H1 (cell line): ENCODE measurements at regions not wholly inside any gene's neighbourhood (a gene's known extent, or its start where the extent isn't known, plus 50 kb on each side); places are given as distances from the start of the nearest gene placed in this dataset.

Experiments used
- CTCF ChIA-PET: fragments of 300-600 bp; sonication (Branson Sonifier 250); formaldehyde crosslinking; loops from one replicate; lab custom pipeline; 2021; ENCODE audit not compliant: partially characterized antibody; lab: Charles Lee
- POLR2A ChIA-PET: fragments of 300-600 bp; sonication (Branson Sonifier 250); formaldehyde crosslinking; loops from one replicate; lab custom pipeline; 2021; ENCODE audit warnings: inconsistent platforms; ENCODE audit not compliant: partially characterized antibody; lab: Charles Lee
- DNase-seq, 2 experiments: peaks; one replicate each; pipeline versions ENCODE4 v3.0.0 to v3.0.0-alpha.2; 2010 to 2022; ENCODE audit warnings: low spot score in 2 of 2, low read depth in 1 of 2, mixed read lengths in 1 of 2
- FAIRE-seq: peaks from 2 replicates; lab custom pipeline; 2011; peaks lifted over from hg19 to GRCh38; lab: Jason Lieb, UNC
- H2AFZ ChIP-seq: 2 replicates; pipeline ENCODE4 v1.8.1; 2012; ENCODE audit warnings: low read length, inconsistent platforms
- H2AK5ac ChIP-seq: 2 replicates; pipeline ENCODE4 v1.6.1; 2013; ENCODE audit warnings: low read depth, low read length
- H2BK120ac ChIP-seq: replicated peaks from 2 replicates; pipeline ENCODE3; 2013; ENCODE audit warnings: low read depth, low read length, inconsistent platforms
- H2BK12ac ChIP-seq: 2 replicates; pipeline ENCODE4 v1.6.1; 2013; ENCODE audit warnings: low read depth, low read length
- H2BK15ac ChIP-seq: 2 replicates; pipeline ENCODE4 v1.6.1; 2013; ENCODE audit warnings: low read length
- H2BK20ac ChIP-seq: 2 replicates; pipeline ENCODE4 v1.6.1; 2013; ENCODE audit warnings: low read length
- H2BK5ac ChIP-seq: 2 replicates; pipeline ENCODE4 v1.6.1; 2013; ENCODE audit warnings: low read depth, low read length
- H3K14ac ChIP-seq: 2 replicates; pipeline ENCODE4 v1.6.1; 2013; ENCODE audit warnings: inconsistent platforms; ENCODE audit not compliant: insufficient read length
- H3K18ac ChIP-seq: 2 replicates; pipeline ENCODE4 v1.6.1; 2013; ENCODE audit warnings: low read length; ENCODE audit errors: extremely low read depth
- H3K23ac ChIP-seq: 2 replicates; pipeline ENCODE4 v1.6.1; 2013; ENCODE audit warnings: inconsistent platforms; ENCODE audit not compliant: insufficient read length
- H3K23me2 ChIP-seq: 2 replicates; pipeline ENCODE4 v1.6.1; 2013; ENCODE audit warnings: low read depth, low read length
- H3K27ac ChIP-seq: 2 replicates; pipeline ENCODE4 v1.6.1; 2011; ENCODE audit warnings: low read depth, low read length, inconsistent platforms
- H3K27me3 ChIP-seq, 4 experiments: replicated peaks in 1 of 4; 1 replicate in 1 of 4; 2 replicates in 3 of 4; pipeline versions ENCODE4 v1.6.1 to v1.8.1; 2011 to 2013; ENCODE audit warnings: low read length in 3 of 4, mild to moderate bottlenecking in 3 of 4, inconsistent platforms in 2 of 4, mixed read lengths in 2 of 4, moderate library complexity in 1 of 4; ENCODE audit not compliant: control insufficient read depth in 3 of 4, insufficient read depth in 3 of 4; ENCODE audit errors: extremely low read depth in 1 of 4
- H3K36me3 ChIP-seq, 4 experiments: 2 replicates each; pipeline versions ENCODE4 v1.6.1 to v1.8.1; 2011 to 2013; ENCODE audit warnings: mild to moderate bottlenecking in 4 of 4, low read length in 3 of 4, moderate library complexity in 2 of 4, control low read depth in 1 of 4, inconsistent platforms in 1 of 4; ENCODE audit not compliant: insufficient read depth in 4 of 4, control insufficient read depth in 2 of 4
- H3K4ac ChIP-seq: replicated peaks from 2 replicates; pipeline ENCODE3; 2013; ENCODE audit warnings: low read length, low read depth, mixed read lengths, inconsistent platforms; ENCODE audit not compliant: insufficient read length
- H3K4me1 ChIP-seq, 4 experiments: replicated peaks in 1 of 4; 1 replicate in 1 of 4; 2 replicates in 3 of 4; pipeline versions ENCODE4 v1.6.1 to v1.8.1; 2011 to 2013; ENCODE audit warnings: low read length in 3 of 4, inconsistent platforms in 2 of 4, mixed read lengths in 1 of 4; ENCODE audit not compliant: insufficient read depth in 4 of 4, control insufficient read depth in 3 of 4
- H3K4me2 ChIP-seq, 2 experiments: 2 replicates each; pipeline versions ENCODE4 v1.6.1 to v1.8.1; 2011 to 2013; ENCODE audit warnings: low read depth in 2 of 2, low read length in 2 of 2, control low read depth in 1 of 2, inconsistent platforms in 1 of 2, mild to moderate bottlenecking in 1 of 2; ENCODE audit not compliant: insufficient read depth in 1 of 2
- H3K4me3 ChIP-seq, 4 experiments: fragments of 200-600, 300-600 bp in 1 of 4; sonication (generic), shearing (Covaris generic), sonication (Bioruptor Twin) in 1 of 4; 2 replicates each; pipeline versions ENCODE4 v1.5.1 to v1.8.1; 2011 to 2016; ENCODE audit warnings: low read length in 4 of 4, low read depth in 3 of 4, control low read depth in 2 of 4, inconsistent platforms in 2 of 4, mild to moderate bottlenecking in 2 of 4, mixed read lengths in 1 of 4, moderate library complexity in 1 of 4; ENCODE audit not compliant: insufficient read depth in 2 of 4; ENCODE audit errors: extremely low read depth in 1 of 4
- H3K56ac ChIP-seq: replicated peaks from 2 replicates; pipeline ENCODE3; 2013; ENCODE audit warnings: low read depth, mild to moderate bottlenecking, mixed read lengths, low read length, inconsistent platforms; ENCODE audit not compliant: insufficient read length
- H3K79me1 ChIP-seq: 2 replicates; pipeline ENCODE4 v1.6.1; 2013; ENCODE audit warnings: low read depth, low read length, control low read depth
- H3K79me2 ChIP-seq, 2 experiments: 2 replicates each; pipeline versions ENCODE4 v1.6.1 to v1.8.1; 2012 to 2013; ENCODE audit warnings: low read length in 2 of 2, mild to moderate bottlenecking in 2 of 2, inconsistent platforms in 1 of 2; ENCODE audit not compliant: insufficient read depth in 2 of 2, control insufficient read depth in 1 of 2
- H3K9ac ChIP-seq, 4 experiments: replicated peaks in 1 of 4; 1 replicate in 1 of 4; 2 replicates in 3 of 4; pipeline versions ENCODE4 v1.6.1 to v1.8.1; 2011 to 2013; ENCODE audit warnings: low read depth in 3 of 4, low read length in 3 of 4, control low read depth in 2 of 4, mild to moderate bottlenecking in 2 of 4, moderate library complexity in 2 of 4, inconsistent platforms in 1 of 4; ENCODE audit errors: extremely low read depth in 1 of 4
- H3K9me3 ChIP-seq, 2 experiments: 2 replicates each; pipeline versions ENCODE4 v1.6.1 to v1.8.1; 2012 to 2013; ENCODE audit warnings: mild to moderate bottlenecking in 2 of 2, moderate library complexity in 2 of 2, control low read depth in 1 of 2, inconsistent platforms in 1 of 2, low read depth in 1 of 2, low read length in 1 of 2, mixed read lengths in 1 of 2; ENCODE audit not compliant: insufficient read depth in 2 of 2
- H4K20me1 ChIP-seq, 2 experiments: replicated peaks in 1 of 2; 2 replicates each; pipeline versions ENCODE3 to v1.8.1; 2011 to 2013; ENCODE audit warnings: inconsistent platforms in 2 of 2, low read length in 2 of 2, mild to moderate bottlenecking in 1 of 2; ENCODE audit not compliant: insufficient read depth in 2 of 2, control insufficient read depth in 1 of 2
- H4K5ac ChIP-seq: 2 replicates; pipeline ENCODE4 v1.6.1; 2013; ENCODE audit warnings: low read length, low read depth, mixed read lengths, inconsistent platforms; ENCODE audit not compliant: insufficient read length
- H4K8ac ChIP-seq: 2 replicates; pipeline ENCODE4 v1.8.0; 2013; ENCODE audit warnings: mild to moderate bottlenecking, moderate library complexity, low read length, inconsistent platforms; ENCODE audit not compliant: insufficient read depth; ENCODE audit errors: extremely low read depth
- H4K91ac ChIP-seq: replicated peaks from 2 replicates; pipeline ENCODE3; 2013; ENCODE audit warnings: low read length, mixed read lengths, inconsistent platforms; ENCODE audit not compliant: insufficient read length
- ATF3 ChIP-seq: IDR thresholded peaks from 2 replicates; pipeline ENCODE4 v1.6.1; 2011; ENCODE audit warnings: low read depth, mild to moderate bottlenecking, low read length; ENCODE audit not compliant: insufficient read depth
- BCL11A ChIP-seq, 2 experiments: IDR thresholded peaks; one replicate each; pipeline ENCODE4 v1.6.1; 2011; ENCODE audit warnings: low read depth in 2 of 2, low read length in 2 of 2, mild to moderate bottlenecking in 2 of 2
- CBX8 ChIP-seq: fragments of 300-800, 300-1000 bp; sonication (generic); IDR thresholded peaks from 2 replicates; pipeline ENCODE4 v1.7.1; 2016; ENCODE audit warnings: low read depth, low read length, borderline replicate concordance
- EZH2 ChIP-seq: fragments of 200-600 bp; sonication (generic); IDR thresholded peaks from 2 replicates; pipeline ENCODE4 v1.7.1; 2012; ENCODE audit warnings: low read depth, mild to moderate bottlenecking, moderate library complexity, low read length, inconsistent platforms; ENCODE audit not compliant: severe bottlenecking
- HDAC2 ChIP-seq, 2 experiments: fragments of 300-600 bp in 1 of 2; sonication (generic) in 1 of 2; IDR thresholded peaks; 2 replicates each; pipeline ENCODE4 v1.6.1; 2011 to 2012; ENCODE audit warnings: low read depth in 2 of 2, low read length in 2 of 2, mild to moderate bottlenecking in 2 of 2, moderate library complexity in 2 of 2, borderline replicate concordance in 1 of 2, inconsistent platforms in 1 of 2
- KDM5A ChIP-seq: fragments of 200-600 bp; IDR thresholded peaks from 2 replicates; pipeline ENCODE4 v1.7.1; 2012; ENCODE audit warnings: mild to moderate bottlenecking, low read length, inconsistent platforms, mixed read lengths
- RFX5 ChIP-seq: IDR thresholded peaks from 2 replicates; pipeline ENCODE4 v1.6.1; 2011; ENCODE audit warnings: low read depth, low read length, improper control_type of control experiment, borderline replicate concordance
- SAP30 ChIP-seq: fragments of 300-600 bp; sonication (generic); IDR thresholded peaks from 2 replicates; pipeline ENCODE4 v1.7.1; 2012; ENCODE audit warnings: low read length, moderate library complexity, mild to moderate bottlenecking, inconsistent platforms; ENCODE audit not compliant: insufficient read depth, insufficient replicate concordance
- WGBS, 2 experiments: shearing (Covaris generic) in 1 of 2; methylation state at CpG; one replicate each; pipeline versions ENCODE4 v1.1.6 to v1.1.7; 2013 to 2015; ENCODE audit warnings: low lambda C conversion rate in 2 of 2, mixed read lengths in 2 of 2, inconsistent platforms in 1 of 2, low coverage in 1 of 2, missing lambda C conversion rate in 1 of 2; ENCODE audit not compliant: insufficient replicate concordance in 2 of 2, insufficient coverage in 1 of 2, insufficient read length in 1 of 2; ENCODE audit errors: extremely low coverage in 1 of 2, missing lambda C conversion rate in 1 of 2; 5-methylcytosine and 5-hydroxymethylcytosine counted together
- TF ChIP-seq, protein P1 (sequence below): IDR thresholded peaks from 2 replicates; pipeline ENCODE4 v1.6.1; 2012; ENCODE audit warnings: inconsistent platforms
- TF ChIP-seq, protein P2 (sequence below): IDR thresholded peaks from 2 replicates; pipeline ENCODE4 v1.6.1; 2012; ENCODE audit warnings: inconsistent platforms

DNA sequence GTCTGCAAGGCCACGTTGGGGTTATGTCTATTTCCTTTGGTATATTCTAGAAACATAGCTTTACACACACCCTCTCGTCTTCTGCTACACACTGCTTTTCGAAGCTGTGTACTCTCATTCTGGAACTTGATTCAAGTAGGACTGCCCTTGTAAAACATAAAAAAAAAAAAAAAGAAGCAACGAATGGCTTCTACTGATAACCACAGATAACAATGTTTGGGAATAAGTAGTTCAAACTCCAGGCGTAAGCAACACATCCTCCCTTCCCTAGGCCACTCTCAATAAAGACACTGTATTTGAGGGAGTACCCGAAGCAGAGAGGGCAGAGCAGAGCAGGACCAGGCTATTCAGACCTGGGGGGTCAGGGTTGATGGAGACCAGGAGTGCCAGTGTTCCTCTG, 496.7 kb downstream of the MATN1 start:
- H3K9me3 ChIP-seq, result no peaks in the 10 kb centered on the region
- no peak overlapping the region for H3K27ac ChIP-seq
- H4K20me1 ChIP-seq, result no peaks in the 10 kb centered on the region
- no peaks in the 10 kb centered on the region for H3K79me2 ChIP-seq
- H2BK12ac ChIP-seq, result no peak overlapping the region
- H4K5ac ChIP-seq, result no peak overlapping the region
- no peak for FAIRE-seq
- no peak overlapping the region for H3K23ac ChIP-seq
- no peak overlapping the region for H3K4me3 ChIP-seq
- no peak overlapping the region for H3K4ac ChIP-seq
- no peak overlapping the region for H3K9ac ChIP-seq
- no peaks in the 10 kb centered on the region for H3K79me1 ChIP-seq
- WGBS, 2 experiments, result 84% methylated on average over 6 of the region's 6 CpGs; no CpG with 5 or more reads in 1 of the 2 experiments
- no peak overlapping the region for H2BK15ac ChIP-seq
- H2AK5ac ChIP-seq, result no peak overlapping the region
- H3K23me2 ChIP-seq, result no peaks in the 10 kb centered on the region
- H4K8ac ChIP-seq, result no peak overlapping the region
- H2BK20ac ChIP-seq, result no peak overlapping the region
- ChIA-PET POLR2A (no interaction called here), CTCF (interaction anchor here (1.4 kb wide), 1 partner anchor 8 kb away, joined by 6 read pairs; no protein-coding TSS in a partner anchor)
- no peak overlapping the region for H3K56ac ChIP-seq
- H3K4me2 ChIP-seq, result no peak overlapping the region
- DNase-seq, result no peak
- TF ChIP-seq ATF3, result no peak
- no peak for TF ChIP-seq BCL11A (IDR thresholded peaks at IDR 0.05; ENCODE audit: low read depth in 2 of 2, low read length in 2 of 2)
- TF ChIP-seq RFX5, result no peak
- TF ChIP-seq CBX8, result no peak
- TF ChIP-seq EZH2, result no peak
- TF ChIP-seq, protein P1, sequence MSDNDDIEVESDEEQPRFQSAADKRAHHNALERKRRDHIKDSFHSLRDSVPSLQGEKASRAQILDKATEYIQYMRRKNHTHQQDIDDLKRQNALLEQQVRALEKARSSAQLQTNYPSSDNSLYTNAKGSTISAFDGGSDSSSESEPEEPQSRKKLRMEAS, result no peak
- TF ChIP-seq, protein P2, sequence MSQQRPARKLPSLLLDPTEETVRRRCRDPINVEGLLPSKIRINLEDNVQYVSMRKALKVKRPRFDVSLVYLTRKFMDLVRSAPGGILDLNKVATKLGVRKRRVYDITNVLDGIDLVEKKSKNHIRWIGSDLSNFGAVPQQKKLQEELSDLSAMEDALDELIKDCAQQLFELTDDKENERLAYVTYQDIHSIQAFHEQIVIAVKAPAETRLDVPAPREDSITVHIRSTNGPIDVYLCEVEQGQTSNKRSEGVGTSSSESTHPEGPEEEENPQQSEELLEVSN, result no peak
- TF ChIP-seq SAP30, result no peak
- no peak for TF ChIP-seq KDM5A
- no peak for TF ChIP-seq HDAC2 (IDR thresholded peaks at IDR 0.05; ENCODE audit: borderline replicate concordance in 1 of 2, low read depth in 2 of 2, low read length in 2 of 2)
- no peak overlapping the region for H2AFZ ChIP-seq
- no peak overlapping the region for H2BK5ac ChIP-seq
- no peak overlapping the region for H4K91ac ChIP-seq
- H3K18ac ChIP-seq, result no peak overlapping the region
- H3K27me3 ChIP-seq, result no peaks in the 10 kb centered on the region
- no peaks in the 10 kb centered on the region for H3K4me1 ChIP-seq
- H3K36me3 ChIP-seq, result no peaks in the 10 kb centered on the region
- no peak overlapping the region for H2BK120ac ChIP-seq
- no peak overlapping the region for H3K14ac ChIP-seq
